GM23338 (cell line): ENCODE measurements at regions not wholly inside any gene's neighbourhood (a gene's known extent, or its start where the extent isn't known, plus 50 kb on each side); places are given as distances from the start of the nearest gene placed in this dataset.

Source experiments
- CREB1 ChIP-seq: fragments of 250-450 bp; sonication (Bioruptor Pico); IDR thresholded peaks from 2 replicates; pipeline ENCODE4 v1.5.0; 2020; ENCODE audit warnings: low read depth, mild to moderate bottlenecking, moderate library complexity
- EZH2 ChIP-seq: fragments of 200-600 bp; sonication (generic); IDR thresholded peaks from one replicate; pipeline ENCODE4 v1.8.0; 2017; ENCODE audit warnings: antibody characterized with exemption, mild to moderate bottlenecking, low read depth; ENCODE audit not compliant: unreplicated experiment
- EZH2phosphoT487 ChIP-seq: fragments of 200-600 bp; sonication (generic); IDR thresholded peaks from one replicate; pipeline ENCODE4 v1.8.1; 2018; ENCODE audit warnings: antibody characterized with exemption; ENCODE audit not compliant: unreplicated experiment
- POLR2AphosphoS5 ChIP-seq: IDR thresholded peaks from 2 replicates; pipeline ENCODE4 v1.6.1; 2016; ENCODE audit warnings: antibody characterized with exemption, low read depth
- TF ChIP-seq, protein P1 (sequence below), 2 experiments: fragments of 200-600 bp in 1 of 2; sonication (generic) in 1 of 2; conservative IDR thresholded peaks; 2 replicates each; pipeline versions ENCODE4 v1.5.1 to v1.6.1; 2016 to 2017; ENCODE audit warnings: antibody characterized with exemption in 2 of 2, low read depth in 2 of 2, mild to moderate bottlenecking in 2 of 2, moderate library complexity in 1 of 2

DNA sequence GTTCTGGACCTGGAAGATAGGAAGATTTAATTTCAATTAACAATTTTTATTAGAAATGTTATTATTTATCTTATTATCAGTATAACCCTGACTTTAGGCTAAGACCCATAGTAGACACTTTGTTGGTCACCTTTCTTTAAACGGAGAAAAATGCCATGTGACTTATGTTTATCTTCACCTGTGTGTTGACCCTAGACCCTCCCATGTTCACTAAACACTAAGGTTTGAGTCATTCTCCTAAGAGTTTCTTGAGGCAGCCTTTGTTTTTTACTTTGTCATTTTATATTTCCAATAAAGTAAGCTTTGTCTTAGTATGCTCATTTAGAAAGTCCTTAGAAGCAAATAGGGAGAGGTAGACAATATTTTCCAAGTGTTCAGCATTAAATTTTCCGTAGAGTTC is 771.7 kb downstream of the METTL15 start:
- TF ChIP-seq, protein P1, sequence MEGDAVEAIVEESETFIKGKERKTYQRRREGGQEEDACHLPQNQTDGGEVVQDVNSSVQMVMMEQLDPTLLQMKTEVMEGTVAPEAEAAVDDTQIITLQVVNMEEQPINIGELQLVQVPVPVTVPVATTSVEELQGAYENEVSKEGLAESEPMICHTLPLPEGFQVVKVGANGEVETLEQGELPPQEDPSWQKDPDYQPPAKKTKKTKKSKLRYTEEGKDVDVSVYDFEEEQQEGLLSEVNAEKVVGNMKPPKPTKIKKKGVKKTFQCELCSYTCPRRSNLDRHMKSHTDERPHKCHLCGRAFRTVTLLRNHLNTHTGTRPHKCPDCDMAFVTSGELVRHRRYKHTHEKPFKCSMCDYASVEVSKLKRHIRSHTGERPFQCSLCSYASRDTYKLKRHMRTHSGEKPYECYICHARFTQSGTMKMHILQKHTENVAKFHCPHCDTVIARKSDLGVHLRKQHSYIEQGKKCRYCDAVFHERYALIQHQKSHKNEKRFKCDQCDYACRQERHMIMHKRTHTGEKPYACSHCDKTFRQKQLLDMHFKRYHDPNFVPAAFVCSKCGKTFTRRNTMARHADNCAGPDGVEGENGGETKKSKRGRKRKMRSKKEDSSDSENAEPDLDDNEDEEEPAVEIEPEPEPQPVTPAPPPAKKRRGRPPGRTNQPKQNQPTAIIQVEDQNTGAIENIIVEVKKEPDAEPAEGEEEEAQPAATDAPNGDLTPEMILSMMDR (conservative IDR thresholded peaks at IDR 0.05; ENCODE audit: low read depth in 2 of 2): no peak
- no peak for TF ChIP-seq CREB1
- TF ChIP-seq EZH2phosphoT487: no peak
- TF ChIP-seq EZH2: no peak
- no peak for TF ChIP-seq POLR2AphosphoS5
